ENCODE measurements at regions not wholly inside any gene's neighbourhood (a gene's known extent, or its start where the extent isn't known, plus 50 kb on each side); places are given as distances from the start of the nearest gene placed in this dataset.

DNA sequence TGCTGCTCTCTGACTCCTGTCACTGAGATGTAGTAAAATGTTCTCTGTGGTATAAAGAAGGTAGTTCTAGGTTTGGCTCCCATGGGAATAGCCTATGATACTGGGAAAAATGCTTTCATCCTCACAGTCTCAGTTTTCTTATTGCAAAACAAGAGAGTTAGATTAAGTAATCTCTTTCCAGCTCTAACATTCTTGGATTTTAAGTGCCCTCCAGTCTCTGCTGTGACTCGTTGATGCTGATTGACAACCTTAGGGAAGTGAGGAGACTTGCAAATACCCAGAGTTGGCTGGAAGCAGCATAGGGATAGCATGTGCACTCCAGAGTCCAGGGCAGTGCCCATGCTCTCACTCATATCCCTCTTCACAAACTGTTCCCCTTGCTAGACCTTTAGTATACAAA, 534.9 kb downstream of the SLC4A3 start:
- H3K4me2 ChIP-seq (ENCODE audit: insufficient read depth, insufficient read length, low read length), result no peak overlapping the region
- peaks cover 11 to 13% of the 10 kb centered on the region in 2 experiments for H3K4me1 Mint-ChIP-seq
- H3K18ac ChIP-seq (ENCODE audit: insufficient read length, low read depth, low read length), result no peak overlapping the region
- no peak overlapping the region for H2AK5ac ChIP-seq (ENCODE audit: insufficient read length, low read length)
- no peak overlapping the region for H3K27ac ChIP-seq (ENCODE audit: insufficient read length, low read depth, low read length)
- no peak overlapping the region for H3K27ac Mint-ChIP-seq
- no peaks in the 10 kb centered on the region for H3K9me3 ChIP-seq (ENCODE audit: control insufficient read depth, low read depth, low read length)
- WGBS (ENCODE audit: extremely low coverage, insufficient read length, low lambda C conversion rate), result no CpG with 5 or more reads among the region's 1 CpG
- H3K23me2 ChIP-seq (ENCODE audit: insufficient read length, low read depth, low read length, poor library complexity, severe bottlenecking), result no peaks in the 10 kb centered on the region
- no peak overlapping the region for H2AFZ ChIP-seq (ENCODE audit: low read length)
- no peak overlapping the region for H3K4ac ChIP-seq (ENCODE audit: low read depth, low read length)
- H3K9me3 Mint-ChIP-seq, result 0 out of 5 replicates have a peak, but pooled peaks cover 0 to 2% of the 10 kb centered on the region in 2 experiments
- no peaks in the 10 kb centered on the region for H3K79me1 ChIP-seq (ENCODE audit: insufficient read depth, low read depth, low read length, poor library complexity, severe bottlenecking)
- H2BK120ac ChIP-seq (ENCODE audit: low read depth, low read length, poor library complexity, severe bottlenecking), result no peak overlapping the region
- H3K23ac ChIP-seq (ENCODE audit: insufficient read length, low read depth, low read length), result no peak overlapping the region
- no peak overlapping the region for H2BK20ac ChIP-seq (ENCODE audit: low read depth, low read length, poor library complexity, severe bottlenecking)
- no peaks in the 10 kb centered on the region for H3K27me3 ChIP-seq (ENCODE audit: insufficient read depth, low read length)
- H3K4me3 Mint-ChIP-seq, result no peak overlapping the region
- no peaks in the 10 kb centered on the region; the same call in 1 of the 2 replicates for H3K27me3 Mint-ChIP-seq (ENCODE audit: low read depth)
- peaks cover 2% of the 10 kb centered on the region; the same call in 1 of the 2 replicates for H3K79me2 ChIP-seq (ENCODE audit: insufficient read depth, low read length)
- no peak overlapping the region for H3K14ac ChIP-seq (ENCODE audit: insufficient read depth, low read length)
- no peaks in the 10 kb centered on the region for H3K4me1 ChIP-seq (ENCODE audit: insufficient read depth, low read length)
- no peak for DNase-seq
- H4K5ac ChIP-seq (ENCODE audit: insufficient read length, low read depth, low read length), result no peak overlapping the region
- no peaks in the 10 kb centered on the region for H4K20me1 ChIP-seq (ENCODE audit: control insufficient read depth, insufficient read depth, insufficient read length)
- H2BK5ac ChIP-seq (ENCODE audit: insufficient read length, low read length), result no peak overlapping the region
- no peak overlapping the region for H2BK15ac ChIP-seq (ENCODE audit: low read depth, low read length)
- no peaks in the 10 kb centered on the region for H3K36me3 Mint-ChIP-seq (ENCODE audit: insufficient read depth in 1 of 3, low read depth in 3 of 3)
- no peak overlapping the region for H2BK12ac ChIP-seq (ENCODE audit: insufficient read length, low read depth, low read length)
- TF ChIP-seq, protein P1, sequence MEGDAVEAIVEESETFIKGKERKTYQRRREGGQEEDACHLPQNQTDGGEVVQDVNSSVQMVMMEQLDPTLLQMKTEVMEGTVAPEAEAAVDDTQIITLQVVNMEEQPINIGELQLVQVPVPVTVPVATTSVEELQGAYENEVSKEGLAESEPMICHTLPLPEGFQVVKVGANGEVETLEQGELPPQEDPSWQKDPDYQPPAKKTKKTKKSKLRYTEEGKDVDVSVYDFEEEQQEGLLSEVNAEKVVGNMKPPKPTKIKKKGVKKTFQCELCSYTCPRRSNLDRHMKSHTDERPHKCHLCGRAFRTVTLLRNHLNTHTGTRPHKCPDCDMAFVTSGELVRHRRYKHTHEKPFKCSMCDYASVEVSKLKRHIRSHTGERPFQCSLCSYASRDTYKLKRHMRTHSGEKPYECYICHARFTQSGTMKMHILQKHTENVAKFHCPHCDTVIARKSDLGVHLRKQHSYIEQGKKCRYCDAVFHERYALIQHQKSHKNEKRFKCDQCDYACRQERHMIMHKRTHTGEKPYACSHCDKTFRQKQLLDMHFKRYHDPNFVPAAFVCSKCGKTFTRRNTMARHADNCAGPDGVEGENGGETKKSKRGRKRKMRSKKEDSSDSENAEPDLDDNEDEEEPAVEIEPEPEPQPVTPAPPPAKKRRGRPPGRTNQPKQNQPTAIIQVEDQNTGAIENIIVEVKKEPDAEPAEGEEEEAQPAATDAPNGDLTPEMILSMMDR (conservative IDR thresholded peaks at IDR 0.05), result no peak
- no peak overlapping the region for H3T11ph ChIP-seq (ENCODE audit: low read length)
- H3K9ac ChIP-seq (ENCODE audit: extremely low read depth, insufficient read length, low read length), result no peak overlapping the region
- no peak overlapping the region for H4K8ac ChIP-seq (replicated peaks; ENCODE audit: insufficient read length, low read depth, low read length)
- no peak overlapping the region for H4K91ac ChIP-seq (ENCODE audit: insufficient read length, low read depth, low read length)
- no peak overlapping the region for H3K56ac ChIP-seq (ENCODE audit: insufficient read length, low read depth, low read length)
